ENCODE measurements at regions not wholly inside any gene's neighbourhood (a gene's known extent, or its start where the extent isn't known, plus 50 kb on each side); places are given as distances from the start of the nearest gene placed in this dataset.

- intact Hi-C loops (cut with DNase I; ENCODE audit: low total_unique reads) (no loop called here), in situ Hi-C loops (cut with MboI; ENCODE audit: low pct_ligation_motif_present in 1 of 4, low pct_unique_long_range_greater_than_20kb in 1 of 4, low sequenced_read_pairs in 3 of 4) (no loop called here)
- TF ChIP-seq EP300 (IDR thresholded peaks at IDR 0.05; ENCODE audit: low read depth): no peak
- no peak for TF ChIP-seq CTCF (IDR thresholded peaks at IDR 0.05)
- TF ChIP-seq POLR2AphosphoS5 (IDR thresholded peaks at IDR 0.05): no peak
- no peak for TF ChIP-seq POLR2A (IDR thresholded peaks at IDR 0.05)
- Histone ChIP-seq H3K27me3 (no peaks in the 10 kb centered on the region), H3K36me3 (no peaks in the 10 kb centered on the region), H3K27ac (no peak overlapping the region), H3K9me3 (no peaks in the 10 kb centered on the region), H3K4me3 (no peak overlapping the region), H3K4me1 (peaks cover 0 to 2% (median 0%) of the 10 kb centered on the region in 4 donors)
- DNase-seq: no peak
- 87 to 96% methylated on average over 4 to 5 of the region's 5 CpGs for WGBS, 2 donors (ENCODE audit: low coverage in 1 of 2)
Observed at GRCh38 chr1:108048301-108049177, 83.6 kb upstream of the VAV3 start.

GRCh38 chr1:108047085-108047484 is 82.1 kb upstream of the VAV3 start:
- Histone ChIP-seq H3K27me3 (no peaks in the 10 kb centered on the region), H3K4me3 (no peak overlapping the region), H3K36me3 (no peaks in the 10 kb centered on the region), H3K9me3 (no peaks in the 10 kb centered on the region), H3K4me1 (no peaks in the 10 kb centered on the region), H3K27ac (no peak overlapping the region)
- no peak for DNase-seq
- TF ChIP-seq CTCF (IDR thresholded peaks at IDR 0.05): no peak
- TF ChIP-seq EP300 (IDR thresholded peaks at IDR 0.05; ENCODE audit: low read depth): no peak
- no peak for TF ChIP-seq POLR2A (IDR thresholded peaks at IDR 0.05)
- TF ChIP-seq POLR2AphosphoS5 (IDR thresholded peaks at IDR 0.05): no peak
- intact Hi-C loops (cut with DNase I; ENCODE audit: low total_unique reads) (no loop called here), in situ Hi-C loops (cut with MboI; ENCODE audit: low pct_ligation_motif_present in 1 of 4, low pct_unique_long_range_greater_than_20kb in 1 of 4, low sequenced_read_pairs in 3 of 4) (no loop called here)
- WGBS, 2 donors (ENCODE audit: low coverage in 1 of 2): 50 to 74% methylated on average over 2 to 5 of the region's 5 CpGs

GRCh38 chr1:108046026-108046425 is 81.0 kb upstream of the VAV3 start:
- intact Hi-C loops (cut with DNase I; ENCODE audit: low total_unique reads): no loop called here
- Histone ChIP-seq H3K4me1 (peaks cover 0 to 3% (median 0%) of the 10 kb centered on the region in 4 donors), H3K4me3 (no peak overlapping the region), H3K27ac (no peak overlapping the region), H3K36me3 (no peaks in the 10 kb centered on the region), H3K27me3 (no peaks in the 10 kb centered on the region), H3K9me3 (no peaks in the 10 kb centered on the region)
- WGBS, 2 donors (ENCODE audit: low coverage in 1 of 2): 69 to 72% methylated on average over 2 of the region's 2 CpGs
- TF ChIP-seq CTCF (IDR thresholded peaks at IDR 0.05) (no peak), POLR2AphosphoS5 (IDR thresholded peaks at IDR 0.05) (no peak), EP300 (IDR thresholded peaks at IDR 0.05; ENCODE audit: low read depth) (no peak), POLR2A (IDR thresholded peaks at IDR 0.05) (no peak)
- DNase-seq: no peak
- in situ Hi-C loops (cut with MboI; ENCODE audit: low pct_ligation_motif_present in 1 of 4, low pct_unique_long_range_greater_than_20kb in 1 of 4, low sequenced_read_pairs in 3 of 4): no loop called here

- TF ChIP-seq CTCF (IDR thresholded peaks at IDR 0.05): no peak
- no peak for TF ChIP-seq EP300 (IDR thresholded peaks at IDR 0.05; ENCODE audit: low read depth)
- TF ChIP-seq POLR2AphosphoS5 (IDR thresholded peaks at IDR 0.05): no peak
- no peak for TF ChIP-seq POLR2A (IDR thresholded peaks at IDR 0.05)
- in situ Hi-C loops (cut with MboI; ENCODE audit: low pct_ligation_motif_present in 1 of 4, low pct_unique_long_range_greater_than_20kb in 1 of 4, low sequenced_read_pairs in 3 of 4) (no loop called here), intact Hi-C loops (cut with DNase I; ENCODE audit: low total_unique reads) (no loop called here)
- H3K27ac ChIP-seq: no peak overlapping the region
- 0 to 53% methylated on average over 1 to 7 of the region's 7 CpGs for whole genome bisulfite sequencing, 2 donors (ENCODE audit: low coverage in 1 of 2)
- no peaks in the 10 kb centered on the region for H3K9me3 ChIP-seq
- H3K4me1 ChIP-seq: peaks cover 0 to 3% (median 0%) of the 10 kb centered on the region in 4 donors
- H3K27me3 ChIP-seq: no peaks in the 10 kb centered on the region
- DNase-seq: no peak
- H3K4me3 ChIP-seq: no peak overlapping the region
- H3K36me3 ChIP-seq: no peaks in the 10 kb centered on the region
Observed at GRCh38 chr1:108045460-108045859, 80.5 kb upstream of the VAV3 start.

Data from transverse colon (tissue), 4 donors.